ENCODE measurements at regions not wholly inside any gene's neighbourhood (a gene's known extent, or its start where the extent isn't known, plus 50 kb on each side); places are given as distances from the start of the nearest gene placed in this dataset.

DNA sequence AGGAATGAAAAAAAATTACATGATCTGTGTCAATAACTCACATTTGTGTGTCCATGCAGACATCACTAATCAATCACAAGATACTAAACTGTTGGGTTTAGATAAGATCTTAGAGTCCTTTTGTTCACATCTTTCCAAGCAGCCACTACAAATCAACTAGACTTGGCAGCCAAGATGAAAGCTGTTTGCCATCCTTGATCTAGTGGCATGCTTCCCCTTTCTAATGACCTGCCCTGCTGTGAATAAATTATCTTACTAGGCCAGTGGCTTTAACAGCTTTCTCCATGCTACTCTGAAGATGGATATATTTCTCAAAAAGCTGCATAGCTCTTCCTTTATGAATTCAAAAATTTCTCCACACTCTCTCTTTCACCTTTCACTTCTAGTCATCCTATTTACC is 1338.0 kb upstream of the ACVR2A start:
- DNase-seq = no peak

GRCh38 chr2:146503366-146503765 is 1341.5 kb upstream of the ACVR2A start:
- DNase-seq = no peak

GRCh38 chr2:146496248-146496647 is 1348.6 kb upstream of the ACVR2A start:
- DNase-seq = no peak

DNA sequence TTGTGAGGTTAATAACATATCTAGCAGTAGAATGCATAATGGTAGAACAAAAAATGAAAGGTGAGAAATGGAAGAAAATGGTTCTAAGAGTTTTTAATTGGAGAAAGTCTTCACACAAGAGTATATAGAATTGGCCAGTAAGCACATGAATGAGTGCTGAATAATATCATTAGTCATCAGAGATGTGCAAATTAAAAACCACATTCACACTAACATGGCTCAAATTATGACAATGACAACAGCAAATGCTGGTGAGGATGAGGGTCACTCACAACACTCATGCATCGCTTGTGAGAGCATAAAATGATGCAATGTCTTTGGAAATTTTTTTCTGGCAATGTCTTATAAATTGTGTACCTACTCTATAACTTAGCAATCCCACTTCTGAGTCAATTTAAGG is 1355.4 kb upstream of the ACVR2A start:
- no peak for DNase-seq

- no peak for DNase-seq
Observed at GRCh38 chr2:146481629-146482028, 1363.2 kb upstream of the ACVR2A start.

GRCh38 chr2:146477383-146477782 is 1367.4 kb upstream of the ACVR2A start:
- DNase-seq = no peak

- no peak for DNase-seq
Observed at GRCh38 chr2:146468578-146468977, 1376.3 kb upstream of the ACVR2A start.

DNA sequence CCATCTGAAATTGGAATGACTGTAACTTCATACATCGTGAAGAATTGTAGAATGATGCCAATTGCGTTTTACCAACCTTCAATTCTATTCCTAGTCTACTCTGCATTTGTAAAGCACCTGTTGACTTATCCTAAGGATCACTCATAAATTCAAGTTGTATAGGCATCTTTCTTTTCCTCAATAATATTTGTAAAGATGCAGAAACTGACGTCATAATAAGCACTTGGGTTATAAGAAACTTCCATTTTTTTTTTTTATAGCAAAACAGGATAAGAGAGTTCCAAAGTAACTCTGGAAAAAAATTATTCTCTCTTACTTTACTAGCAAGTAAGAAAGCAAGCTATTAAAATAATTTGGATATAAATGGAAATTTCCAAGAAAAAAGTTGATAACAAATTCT is 1377.4 kb upstream of the ACVR2A start:
- DNase-seq = no peak

GRCh38 chr2:146465460-146465859 is 1379.4 kb upstream of the ACVR2A start:
- DNase-seq = no peak

DNA sequence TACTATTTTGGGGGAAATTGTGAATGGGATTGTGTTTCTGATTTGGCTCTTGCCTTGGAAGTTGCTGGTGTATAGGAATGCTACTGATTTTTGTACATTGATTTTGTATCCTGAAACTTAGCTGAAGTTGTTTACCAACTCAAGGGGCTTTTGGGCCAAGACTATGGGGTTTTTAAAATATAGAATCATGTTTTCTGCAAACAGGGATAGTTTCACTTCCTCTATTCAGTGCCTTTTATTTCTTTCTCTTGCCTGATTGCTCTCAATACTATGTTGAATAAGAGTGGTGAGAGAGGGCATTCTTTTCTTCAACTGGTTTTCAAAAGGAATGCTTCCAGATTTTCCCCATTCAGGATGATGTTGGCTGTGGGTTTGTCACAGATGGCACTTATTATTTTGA is 1383.8 kb upstream of the ACVR2A start:
- no peak for DNase-seq

DNA sequence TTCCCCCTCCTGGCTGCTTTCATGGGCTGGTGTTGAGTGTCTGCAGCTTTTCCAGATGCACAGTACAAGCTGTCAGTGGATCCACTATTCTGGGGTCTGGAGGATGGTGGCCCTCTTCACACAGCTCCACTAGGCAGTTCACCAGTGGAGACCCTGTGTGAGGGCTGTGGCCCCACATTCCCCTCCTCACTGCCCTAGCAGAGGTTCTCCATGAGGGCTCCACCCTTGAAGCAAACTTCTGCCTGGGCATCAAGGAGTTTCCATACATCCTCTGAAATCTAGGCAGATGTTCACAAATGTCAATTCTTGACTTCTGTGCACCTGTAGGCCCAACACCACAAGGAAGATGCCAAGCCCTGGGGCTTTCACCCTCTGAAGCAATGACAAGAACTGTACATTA is 1386.2 kb upstream of the ACVR2A start:
- no peak for DNase-seq

GRCh38 chr2:146457221-146457620 is 1387.6 kb upstream of the ACVR2A start:
- no peak for DNase-seq

- DNase-seq = no peak
Observed at GRCh38 chr2:146455325-146455724, 1389.5 kb upstream of the ACVR2A start.

- DNase-seq = no peak
Observed at GRCh38 chr2:146451972-146452371, 1392.9 kb upstream of the ACVR2A start.

- DNase-seq = no peak
Observed at GRCh38 chr2:146450131-146450530, 1394.7 kb upstream of the ACVR2A start.

GRCh38 chr2:146444987-146445386 is 1399.8 kb upstream of the ACVR2A start:
- no peak for DNase-seq

GRCh38 chr2:146444085-146444484 is 1400.7 kb upstream of the ACVR2A start:
- no peak for DNase-seq

- DNase-seq = no peak
Observed at GRCh38 chr2:146438246-146438645, 1406.6 kb upstream of the ACVR2A start.

DNA sequence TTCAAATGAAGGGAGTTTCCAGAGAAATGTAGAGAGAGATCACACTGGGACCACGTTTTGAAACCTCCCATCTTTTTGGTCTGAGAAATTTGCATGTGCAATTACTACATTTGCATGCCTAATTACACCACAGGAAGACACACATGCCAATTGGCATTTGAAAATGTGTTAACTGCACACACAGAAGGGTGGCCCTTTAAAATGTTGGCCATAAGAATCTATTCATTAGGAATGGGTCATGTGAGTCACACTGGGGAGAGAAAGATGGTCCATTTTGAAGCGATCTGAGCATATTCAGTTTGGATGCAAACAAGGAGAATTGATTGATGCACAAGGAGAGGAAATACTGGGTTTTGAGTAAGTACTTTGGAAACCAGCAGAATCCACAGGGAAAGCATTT is 1407.1 kb upstream of the ACVR2A start:
- no peak for DNase-seq

DNA sequence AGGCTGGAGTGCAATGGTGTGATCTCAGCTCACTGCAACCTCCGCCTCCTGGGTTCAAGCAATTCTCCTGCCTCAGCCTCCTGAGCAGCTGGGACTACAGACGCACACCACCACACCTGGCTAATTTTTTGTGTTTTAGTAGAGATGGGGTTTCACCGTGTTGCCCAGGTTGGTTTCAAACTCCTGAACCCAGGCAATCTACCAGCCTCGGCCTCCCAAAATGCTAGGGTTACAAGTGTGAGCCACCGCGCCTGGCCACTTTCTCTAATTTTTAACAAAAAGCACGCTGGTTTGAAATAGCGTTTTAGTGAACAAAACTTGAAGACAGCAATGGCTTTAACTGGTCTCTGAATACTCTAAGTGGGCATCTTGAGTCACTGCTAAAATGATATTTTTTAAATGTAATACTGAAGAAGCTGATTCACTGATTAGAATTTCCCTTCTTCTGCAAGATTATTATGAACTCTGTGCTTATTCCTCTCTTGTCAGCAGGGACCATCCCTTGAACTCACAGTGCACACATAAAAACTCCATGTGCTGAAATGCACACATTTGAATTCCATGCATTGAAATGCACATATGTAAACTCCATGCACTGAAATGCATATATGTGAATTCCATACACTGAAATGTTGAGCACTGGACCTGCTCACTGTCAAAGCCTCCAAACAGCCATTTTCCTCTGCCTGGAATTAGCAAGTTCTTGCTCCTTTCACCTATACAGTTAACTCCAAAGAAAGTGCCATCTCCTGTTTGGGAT is 1411.5 kb upstream of the ACVR2A start:
- no peak for DNase-seq

GRCh38 chr2:146429366-146429765 is 1415.5 kb upstream of the ACVR2A start:
- DNase-seq = no peak

DNA sequence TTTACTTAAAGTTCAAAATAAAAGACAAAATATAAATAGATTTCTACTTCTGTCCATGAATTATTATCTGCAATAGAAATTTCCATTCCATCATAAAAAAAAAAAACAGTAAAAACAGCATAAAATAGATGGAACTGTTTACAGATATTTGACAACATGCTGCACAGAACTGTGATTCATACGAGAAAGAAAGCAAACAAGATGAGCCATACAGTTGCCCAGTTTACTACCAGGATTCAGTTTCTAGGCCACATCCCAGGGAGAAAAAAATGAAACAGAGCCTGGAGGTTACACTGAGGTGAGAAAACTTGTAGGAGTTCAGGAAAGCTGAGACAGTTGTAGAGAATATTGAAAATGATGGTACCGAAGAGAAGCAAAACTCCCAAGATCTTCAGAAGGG is 1426.9 kb upstream of the ACVR2A start:
- DNase-seq = no peak

- DNase-seq = no peak
Observed at GRCh38 chr2:146415291-146415690, 1429.5 kb upstream of the ACVR2A start.

DNA sequence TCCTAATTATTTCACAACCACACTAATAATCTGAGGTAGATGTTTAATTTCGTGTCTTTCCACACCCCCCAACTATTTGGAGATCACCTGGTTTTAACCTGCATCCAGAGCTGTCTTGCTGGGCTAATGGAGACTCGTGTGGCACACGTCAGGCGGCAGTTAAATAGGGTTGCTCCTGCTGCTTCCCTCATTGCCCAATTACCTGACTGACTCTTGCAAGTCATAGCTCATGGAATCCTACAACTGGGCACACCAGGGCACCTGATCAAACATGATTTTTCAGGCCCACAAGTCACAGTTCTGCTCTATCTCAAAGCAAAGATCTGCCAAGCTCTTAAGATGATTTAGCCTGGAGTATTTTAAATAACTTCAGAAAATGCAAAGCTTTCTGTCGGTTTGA is 1430.4 kb upstream of the ACVR2A start:
- no peak for DNase-seq

- DNase-seq = no peak
Observed at GRCh38 chr2:146413086-146413610, 1431.7 kb upstream of the ACVR2A start.
